ENCODE measurements at regions not wholly inside any gene's neighbourhood (a gene's known extent, or its start where the extent isn't known, plus 50 kb on each side); places are given as distances from the start of the nearest gene placed in this dataset.

DNA sequence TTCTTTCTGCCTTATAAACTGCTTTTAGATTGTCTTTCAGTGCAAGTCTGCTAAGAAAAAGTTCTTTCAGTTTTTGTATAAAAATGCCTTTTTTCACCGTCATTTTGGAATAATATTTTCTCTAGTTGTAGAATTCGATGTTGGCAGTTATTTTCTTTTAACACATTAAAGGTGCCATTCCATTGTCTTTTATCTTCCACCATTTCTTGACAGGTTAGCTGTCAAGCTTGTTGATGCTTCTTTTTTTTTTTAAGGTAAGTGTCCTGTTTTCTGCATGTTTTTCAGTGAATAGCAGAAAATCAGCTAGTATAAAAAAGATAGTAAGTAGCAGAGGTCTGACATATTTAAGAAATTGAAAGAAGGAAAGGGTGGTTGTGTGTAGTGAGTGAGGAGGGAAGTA, 118.5 kb upstream of the NPFFR2 start:
- TF ChIP-seq CTCF (IDR thresholded peaks at IDR 0.05): no peak
- TF ChIP-seq EP300 (IDR thresholded peaks at IDR 0.05): no peak
- TF ChIP-seq POLR2AphosphoS5 (IDR thresholded peaks at IDR 0.05): no peak
- no peak for TF ChIP-seq POLR2A (IDR thresholded peaks at IDR 0.05)
